Progenitor cell of endocrine pancreas (in vitro differentiated cells): ENCODE measurements at regions not wholly inside any gene's neighbourhood (a gene's known extent, or its start where the extent isn't known, plus 50 kb on each side); places are given as distances from the start of the nearest gene placed in this dataset.

ENCODE experiments used
- DNase-seq: peaks from one replicate; pipeline ENCODE4 v3.0.0; 2021; ENCODE audit warnings: low spot score; ENCODE audit not compliant: unreplicated experiment
- H3K27ac Mint-ChIP-seq: 2 replicates; pipeline ENCODE4 v1.8.0; 2021; ENCODE audit warnings: mild to moderate bottlenecking, moderate library complexity, mixed read lengths
- H3K27me3 Mint-ChIP-seq: 2 replicates; pipeline ENCODE4 v1.8.0; 2021; ENCODE audit warnings: mixed read lengths
- H3K36me3 Mint-ChIP-seq: 2 replicates; pipeline ENCODE4 v1.8.0; 2022; ENCODE audit warnings: mixed read lengths; ENCODE audit not compliant: insufficient read depth
- H3K4me1 Mint-ChIP-seq: 2 replicates; pipeline ENCODE4 v1.8.0; 2021; ENCODE audit warnings: low read depth, mixed read lengths
- H3K4me3 Mint-ChIP-seq: 2 replicates; pipeline ENCODE4 v1.8.0; 2021; ENCODE audit warnings: low read depth, mild to moderate bottlenecking, moderate library complexity, mixed read lengths
- H3K9me3 Mint-ChIP-seq: 2 replicates; pipeline ENCODE4 v1.8.0; 2021; ENCODE audit warnings: low read depth, mixed read lengths
- TF ChIP-seq, protein P1 (sequence below): fragments of 200-600 bp; sonication (generic); IDR thresholded peaks from one replicate; pipeline ENCODE4 v1.5.0; 2021; ENCODE audit warnings: antibody characterized with exemption, mild to moderate bottlenecking; ENCODE audit not compliant: unreplicated experiment

- no peak for DNase-seq
- TF ChIP-seq, protein P1, sequence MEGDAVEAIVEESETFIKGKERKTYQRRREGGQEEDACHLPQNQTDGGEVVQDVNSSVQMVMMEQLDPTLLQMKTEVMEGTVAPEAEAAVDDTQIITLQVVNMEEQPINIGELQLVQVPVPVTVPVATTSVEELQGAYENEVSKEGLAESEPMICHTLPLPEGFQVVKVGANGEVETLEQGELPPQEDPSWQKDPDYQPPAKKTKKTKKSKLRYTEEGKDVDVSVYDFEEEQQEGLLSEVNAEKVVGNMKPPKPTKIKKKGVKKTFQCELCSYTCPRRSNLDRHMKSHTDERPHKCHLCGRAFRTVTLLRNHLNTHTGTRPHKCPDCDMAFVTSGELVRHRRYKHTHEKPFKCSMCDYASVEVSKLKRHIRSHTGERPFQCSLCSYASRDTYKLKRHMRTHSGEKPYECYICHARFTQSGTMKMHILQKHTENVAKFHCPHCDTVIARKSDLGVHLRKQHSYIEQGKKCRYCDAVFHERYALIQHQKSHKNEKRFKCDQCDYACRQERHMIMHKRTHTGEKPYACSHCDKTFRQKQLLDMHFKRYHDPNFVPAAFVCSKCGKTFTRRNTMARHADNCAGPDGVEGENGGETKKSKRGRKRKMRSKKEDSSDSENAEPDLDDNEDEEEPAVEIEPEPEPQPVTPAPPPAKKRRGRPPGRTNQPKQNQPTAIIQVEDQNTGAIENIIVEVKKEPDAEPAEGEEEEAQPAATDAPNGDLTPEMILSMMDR, result no peak
- H3K36me3 Mint-ChIP-seq, result no peaks in the 10 kb centered on the region
- no peaks in the 10 kb centered on the region for H3K4me1 Mint-ChIP-seq
- H3K27ac Mint-ChIP-seq, result no peak overlapping the region
- no peak overlapping the region for H3K4me3 Mint-ChIP-seq
- H3K27me3 Mint-ChIP-seq, result no peaks in the 10 kb centered on the region
- H3K9me3 Mint-ChIP-seq, result peaks cover 3% of the 10 kb centered on the region
Observed at GRCh38 chr6:9435281-9435680, 979.6 kb downstream of the TFAP2A start.

- no peaks in the 10 kb centered on the region for H3K36me3 Mint-ChIP-seq
- no peak overlapping the region for H3K4me3 Mint-ChIP-seq
- H3K9me3 Mint-ChIP-seq, result peaks cover 3% of the 10 kb centered on the region
- DNase-seq, result no peak
- H3K27me3 Mint-ChIP-seq, result no peaks in the 10 kb centered on the region
- TF ChIP-seq, protein P1, result no peak
- no peaks in the 10 kb centered on the region for H3K4me1 Mint-ChIP-seq
- H3K27ac Mint-ChIP-seq, result no peak overlapping the region
Observed at GRCh38 chr6:9431945-9432344, 982.9 kb downstream of the TFAP2A start.

- Mint-ChIP-seq H3K36me3 (no peaks in the 10 kb centered on the region), H3K4me3 (no peak overlapping the region), H3K9me3 (peaks cover 3% of the 10 kb centered on the region), H3K4me1 (no peaks in the 10 kb centered on the region), H3K27me3 (no peaks in the 10 kb centered on the region), H3K27ac (no peak overlapping the region)
- TF ChIP-seq, protein P1, result no peak
- no peak for DNase-seq
Observed at GRCh38 chr6:9428421-9429172, 986.3 kb downstream of the TFAP2A start.

GRCh38 chr6:9422138-9422537 is 986.8 kb upstream of the SLC35B3 start:
- Mint-ChIP-seq H3K27me3 (no peaks in the 10 kb centered on the region), H3K4me1 (no peaks in the 10 kb centered on the region), H3K4me3 (no peak overlapping the region), H3K36me3 (no peaks in the 10 kb centered on the region), H3K27ac (no peak overlapping the region), H3K9me3 (no peaks in the 10 kb centered on the region)
- TF ChIP-seq, protein P1, result no peak
- no peak for DNase-seq

DNA sequence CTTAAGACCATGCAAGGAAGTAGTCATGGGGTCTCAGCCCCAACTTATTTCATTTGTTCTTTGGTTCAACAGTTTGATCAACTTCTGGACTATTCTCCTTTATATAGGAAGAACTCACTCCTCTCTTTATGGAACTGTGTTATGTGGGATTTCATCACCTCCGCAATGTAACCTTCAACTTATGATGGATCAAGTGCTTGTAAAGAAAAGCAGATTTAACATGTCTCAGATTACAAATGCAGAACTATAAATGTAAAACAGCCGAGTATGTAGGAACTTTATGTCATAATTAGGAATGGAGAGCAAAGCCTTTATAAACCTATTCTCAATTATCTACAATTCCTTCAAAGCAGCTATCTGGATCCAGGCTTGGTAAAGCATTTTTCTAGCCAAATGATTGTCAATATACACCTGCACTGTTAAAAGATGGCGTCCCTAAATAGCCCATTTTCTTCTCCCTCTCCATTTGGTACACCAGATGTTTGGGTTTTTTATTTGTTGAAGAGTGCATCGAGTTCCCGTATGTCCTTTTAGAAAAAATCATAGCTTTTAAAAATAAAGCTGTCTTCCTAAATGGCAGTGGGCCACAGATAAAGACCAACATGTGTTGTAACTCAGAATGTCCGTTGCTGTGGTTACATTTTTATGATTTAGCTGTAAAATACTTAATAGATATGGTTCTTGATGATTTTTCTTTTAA is 985.1 kb upstream of the SLC35B3 start:
- Mint-ChIP-seq H3K36me3 (no peaks in the 10 kb centered on the region), H3K4me1 (no peaks in the 10 kb centered on the region), H3K9me3 (no peaks in the 10 kb centered on the region), H3K4me3 (no peak overlapping the region), H3K27ac (no peak overlapping the region), H3K27me3 (no peaks in the 10 kb centered on the region)
- DNase-seq, result no peak
- TF ChIP-seq, protein P1, result no peak
